H1 (cell line): ENCODE measurements at regions not wholly inside any gene's neighbourhood (a gene's known extent, or its start where the extent isn't known, plus 50 kb on each side); places are given as distances from the start of the nearest gene placed in this dataset.

Experiments
- CTCF ChIA-PET: fragments of 300-600 bp; sonication (Branson Sonifier 250); formaldehyde crosslinking; loops from one replicate; lab custom pipeline; 2021; ENCODE audit not compliant: partially characterized antibody; lab: Charles Lee
- POLR2A ChIA-PET: fragments of 300-600 bp; sonication (Branson Sonifier 250); formaldehyde crosslinking; loops from one replicate; lab custom pipeline; 2021; ENCODE audit warnings: inconsistent platforms; ENCODE audit not compliant: partially characterized antibody; lab: Charles Lee
- DNase-seq, 2 experiments: peaks; one replicate each; pipeline versions ENCODE4 v3.0.0 to v3.0.0-alpha.2; 2010 to 2022; ENCODE audit warnings: low spot score in 2 of 2, low read depth in 1 of 2, mixed read lengths in 1 of 2
- FAIRE-seq: peaks from 2 replicates; lab custom pipeline; 2011; peaks lifted over from hg19 to GRCh38; lab: Jason Lieb, UNC
- H2AFZ ChIP-seq: 2 replicates; pipeline ENCODE4 v1.8.1; 2012; ENCODE audit warnings: low read length, inconsistent platforms
- H2AK5ac ChIP-seq: 2 replicates; pipeline ENCODE4 v1.6.1; 2013; ENCODE audit warnings: low read depth, low read length
- H2BK120ac ChIP-seq: replicated peaks from 2 replicates; pipeline ENCODE3; 2013; ENCODE audit warnings: low read depth, low read length, inconsistent platforms
- H2BK12ac ChIP-seq: 2 replicates; pipeline ENCODE4 v1.6.1; 2013; ENCODE audit warnings: low read depth, low read length
- H2BK15ac ChIP-seq: 2 replicates; pipeline ENCODE4 v1.6.1; 2013; ENCODE audit warnings: low read length
- H2BK20ac ChIP-seq: 2 replicates; pipeline ENCODE4 v1.6.1; 2013; ENCODE audit warnings: low read length
- H2BK5ac ChIP-seq: 2 replicates; pipeline ENCODE4 v1.6.1; 2013; ENCODE audit warnings: low read depth, low read length
- H3K14ac ChIP-seq: 2 replicates; pipeline ENCODE4 v1.6.1; 2013; ENCODE audit warnings: inconsistent platforms; ENCODE audit not compliant: insufficient read length
- H3K18ac ChIP-seq: 2 replicates; pipeline ENCODE4 v1.6.1; 2013; ENCODE audit warnings: low read length; ENCODE audit errors: extremely low read depth
- H3K23ac ChIP-seq: 2 replicates; pipeline ENCODE4 v1.6.1; 2013; ENCODE audit warnings: inconsistent platforms; ENCODE audit not compliant: insufficient read length
- H3K23me2 ChIP-seq: 2 replicates; pipeline ENCODE4 v1.6.1; 2013; ENCODE audit warnings: low read depth, low read length
- H3K27ac ChIP-seq: 2 replicates; pipeline ENCODE4 v1.6.1; 2011; ENCODE audit warnings: low read depth, low read length, inconsistent platforms
- H3K27me3 ChIP-seq, 4 experiments: replicated peaks in 1 of 4; 1 replicate in 1 of 4; 2 replicates in 3 of 4; pipeline versions ENCODE4 v1.6.1 to v1.8.1; 2011 to 2013; ENCODE audit warnings: low read length in 3 of 4, mild to moderate bottlenecking in 3 of 4, inconsistent platforms in 2 of 4, mixed read lengths in 2 of 4, moderate library complexity in 1 of 4; ENCODE audit not compliant: control insufficient read depth in 3 of 4, insufficient read depth in 3 of 4; ENCODE audit errors: extremely low read depth in 1 of 4
- H3K36me3 ChIP-seq, 4 experiments: 2 replicates each; pipeline versions ENCODE4 v1.6.1 to v1.8.1; 2011 to 2013; ENCODE audit warnings: mild to moderate bottlenecking in 4 of 4, low read length in 3 of 4, moderate library complexity in 2 of 4, control low read depth in 1 of 4, inconsistent platforms in 1 of 4; ENCODE audit not compliant: insufficient read depth in 4 of 4, control insufficient read depth in 2 of 4
- H3K4ac ChIP-seq: replicated peaks from 2 replicates; pipeline ENCODE3; 2013; ENCODE audit warnings: low read length, low read depth, mixed read lengths, inconsistent platforms; ENCODE audit not compliant: insufficient read length
- H3K4me1 ChIP-seq, 4 experiments: replicated peaks in 1 of 4; 1 replicate in 1 of 4; 2 replicates in 3 of 4; pipeline versions ENCODE4 v1.6.1 to v1.8.1; 2011 to 2013; ENCODE audit warnings: low read length in 3 of 4, inconsistent platforms in 2 of 4, mixed read lengths in 1 of 4; ENCODE audit not compliant: insufficient read depth in 4 of 4, control insufficient read depth in 3 of 4
- H3K4me2 ChIP-seq, 2 experiments: 2 replicates each; pipeline versions ENCODE4 v1.6.1 to v1.8.1; 2011 to 2013; ENCODE audit warnings: low read depth in 2 of 2, low read length in 2 of 2, control low read depth in 1 of 2, inconsistent platforms in 1 of 2, mild to moderate bottlenecking in 1 of 2; ENCODE audit not compliant: insufficient read depth in 1 of 2
- H3K4me3 ChIP-seq, 4 experiments: fragments of 200-600, 300-600 bp in 1 of 4; sonication (generic), shearing (Covaris generic), sonication (Bioruptor Twin) in 1 of 4; 2 replicates each; pipeline versions ENCODE4 v1.5.1 to v1.8.1; 2011 to 2016; ENCODE audit warnings: low read length in 4 of 4, low read depth in 3 of 4, control low read depth in 2 of 4, inconsistent platforms in 2 of 4, mild to moderate bottlenecking in 2 of 4, mixed read lengths in 1 of 4, moderate library complexity in 1 of 4; ENCODE audit not compliant: insufficient read depth in 2 of 4; ENCODE audit errors: extremely low read depth in 1 of 4
- H3K56ac ChIP-seq: replicated peaks from 2 replicates; pipeline ENCODE3; 2013; ENCODE audit warnings: low read depth, mild to moderate bottlenecking, mixed read lengths, low read length, inconsistent platforms; ENCODE audit not compliant: insufficient read length
- H3K79me1 ChIP-seq: 2 replicates; pipeline ENCODE4 v1.6.1; 2013; ENCODE audit warnings: low read depth, low read length, control low read depth
- H3K79me2 ChIP-seq, 2 experiments: 2 replicates each; pipeline versions ENCODE4 v1.6.1 to v1.8.1; 2012 to 2013; ENCODE audit warnings: low read length in 2 of 2, mild to moderate bottlenecking in 2 of 2, inconsistent platforms in 1 of 2; ENCODE audit not compliant: insufficient read depth in 2 of 2, control insufficient read depth in 1 of 2
- H3K9ac ChIP-seq, 4 experiments: replicated peaks in 1 of 4; 1 replicate in 1 of 4; 2 replicates in 3 of 4; pipeline versions ENCODE4 v1.6.1 to v1.8.1; 2011 to 2013; ENCODE audit warnings: low read depth in 3 of 4, low read length in 3 of 4, control low read depth in 2 of 4, mild to moderate bottlenecking in 2 of 4, moderate library complexity in 2 of 4, inconsistent platforms in 1 of 4; ENCODE audit errors: extremely low read depth in 1 of 4
- H3K9me3 ChIP-seq, 2 experiments: 2 replicates each; pipeline versions ENCODE4 v1.6.1 to v1.8.1; 2012 to 2013; ENCODE audit warnings: mild to moderate bottlenecking in 2 of 2, moderate library complexity in 2 of 2, control low read depth in 1 of 2, inconsistent platforms in 1 of 2, low read depth in 1 of 2, low read length in 1 of 2, mixed read lengths in 1 of 2; ENCODE audit not compliant: insufficient read depth in 2 of 2
- H4K20me1 ChIP-seq, 2 experiments: replicated peaks in 1 of 2; 2 replicates each; pipeline versions ENCODE3 to v1.8.1; 2011 to 2013; ENCODE audit warnings: inconsistent platforms in 2 of 2, low read length in 2 of 2, mild to moderate bottlenecking in 1 of 2; ENCODE audit not compliant: insufficient read depth in 2 of 2, control insufficient read depth in 1 of 2
- H4K5ac ChIP-seq: 2 replicates; pipeline ENCODE4 v1.6.1; 2013; ENCODE audit warnings: low read length, low read depth, mixed read lengths, inconsistent platforms; ENCODE audit not compliant: insufficient read length
- H4K8ac ChIP-seq: 2 replicates; pipeline ENCODE4 v1.8.0; 2013; ENCODE audit warnings: mild to moderate bottlenecking, moderate library complexity, low read length, inconsistent platforms; ENCODE audit not compliant: insufficient read depth; ENCODE audit errors: extremely low read depth
- H4K91ac ChIP-seq: replicated peaks from 2 replicates; pipeline ENCODE3; 2013; ENCODE audit warnings: low read length, mixed read lengths, inconsistent platforms; ENCODE audit not compliant: insufficient read length
- ATF3 ChIP-seq: IDR thresholded peaks from 2 replicates; pipeline ENCODE4 v1.6.1; 2011; ENCODE audit warnings: low read depth, mild to moderate bottlenecking, low read length; ENCODE audit not compliant: insufficient read depth
- CTCF ChIP-seq, 3 experiments: IDR thresholded peaks; 1 replicate in 2 of 3; 2 replicates in 1 of 3; pipeline versions ENCODE4 v1.5.1 to v1.6.1; 2011; ENCODE audit warnings: low read length in 3 of 3, mild to moderate bottlenecking in 3 of 3, inconsistent platforms in 2 of 3, low read depth in 1 of 3, moderate library complexity in 1 of 3; ENCODE audit not compliant: insufficient read depth in 1 of 3; ENCODE audit errors: control extremely low read depth in 1 of 3
- EZH2 ChIP-seq: fragments of 200-600 bp; sonication (generic); IDR thresholded peaks from 2 replicates; pipeline ENCODE4 v1.7.1; 2012; ENCODE audit warnings: low read depth, mild to moderate bottlenecking, moderate library complexity, low read length, inconsistent platforms; ENCODE audit not compliant: severe bottlenecking
- FOSL1 ChIP-seq: IDR thresholded peaks from 2 replicates; pipeline ENCODE4 v1.6.1; 2011; ENCODE audit warnings: mild to moderate bottlenecking, low read depth, low read length, moderate library complexity; ENCODE audit not compliant: insufficient read depth
- GABPA ChIP-seq: IDR thresholded peaks from 2 replicates; pipeline ENCODE4 v1.6.1; 2011; ENCODE audit warnings: mild to moderate bottlenecking, low read length, moderate library complexity, borderline replicate concordance; ENCODE audit not compliant: insufficient read depth
- KDM1A ChIP-seq: fragments of 200-600, 300-600 bp; sonication (generic); IDR thresholded peaks from 2 replicates; pipeline ENCODE4 v1.7.1; 2016; ENCODE audit warnings: mild to moderate bottlenecking, low read length, borderline replicate concordance
- KDM5A ChIP-seq: fragments of 200-600 bp; IDR thresholded peaks from 2 replicates; pipeline ENCODE4 v1.7.1; 2012; ENCODE audit warnings: mild to moderate bottlenecking, low read length, inconsistent platforms, mixed read lengths
- MAX ChIP-seq: IDR thresholded peaks from 2 replicates; pipeline ENCODE4 v1.6.1; 2012; ENCODE audit warnings: inconsistent platforms
- RXRA ChIP-seq: IDR thresholded peaks from 2 replicates; pipeline ENCODE4 v1.6.1; 2011; ENCODE audit warnings: low read depth, mild to moderate bottlenecking, low read length, moderate library complexity; ENCODE audit not compliant: insufficient read depth
- WGBS, 2 experiments: shearing (Covaris generic) in 1 of 2; methylation state at CpG; one replicate each; pipeline versions ENCODE4 v1.1.6 to v1.1.7; 2013 to 2015; ENCODE audit warnings: low lambda C conversion rate in 2 of 2, mixed read lengths in 2 of 2, inconsistent platforms in 1 of 2, low coverage in 1 of 2, missing lambda C conversion rate in 1 of 2; ENCODE audit not compliant: insufficient replicate concordance in 2 of 2, insufficient coverage in 1 of 2, insufficient read length in 1 of 2; ENCODE audit errors: extremely low coverage in 1 of 2, missing lambda C conversion rate in 1 of 2; 5-methylcytosine and 5-hydroxymethylcytosine counted together

- no peak overlapping the region; the same call in 1 of the 2 replicates for H4K8ac ChIP-seq
- H3K27ac ChIP-seq, result no peak overlapping the region
- no peak overlapping the region for H2AFZ ChIP-seq
- peaks cover 0 to under 1% of the 10 kb centered on the region in 2 experiments for H4K20me1 ChIP-seq
- no peak overlapping the region for H3K23ac ChIP-seq
- H3K79me1 ChIP-seq, result no peaks in the 10 kb centered on the region
- no peaks in the 10 kb centered on the region for H3K9me3 ChIP-seq
- no peak overlapping the region for H3K4me3 ChIP-seq
- H3K79me2 ChIP-seq, result no peaks in the 10 kb centered on the region
- ChIA-PET CTCF (interaction anchor here (0.6 to 3.3 kb wide), 4 partner anchors 59 to 520 kb away, joined by 3 to 20 read pairs (median 4); no protein-coding TSS in a partner anchor), POLR2A (no interaction called here)
- H2BK5ac ChIP-seq, result no peak overlapping the region
- FAIRE-seq, result no peak
- H3K4me2 ChIP-seq, result no peak overlapping the region
- peaks cover 0 to 4% (median 1%) of the 10 kb centered on the region in 4 experiments; a peak in 1 of 7 replicates for H3K4me1 ChIP-seq
- H2AK5ac ChIP-seq, result no peak overlapping the region
- no peak overlapping the region for H3K56ac ChIP-seq
- H2BK20ac ChIP-seq, result no peak overlapping the region
- WGBS, 2 experiments, result 81% methylated on average over 25 of the region's 26 CpGs; no CpG with 5 or more reads in 1 of the 2 experiments
- no peak overlapping the region for H3K18ac ChIP-seq
- H2BK12ac ChIP-seq, result no peak overlapping the region
- no peak overlapping the region for H3K4ac ChIP-seq
- no peak overlapping the region for H4K91ac ChIP-seq
- no peaks in the 10 kb centered on the region for H3K23me2 ChIP-seq
- no peak overlapping the region for H4K5ac ChIP-seq
- H3K27me3 ChIP-seq, result no peaks in the 10 kb centered on the region
- H2BK15ac ChIP-seq, result no peak overlapping the region
- no peak overlapping the region for H2BK120ac ChIP-seq
- H3K14ac ChIP-seq, result no peak overlapping the region
- no peaks in the 10 kb centered on the region for H3K36me3 ChIP-seq
- no peak for DNase-seq
- H3K9ac ChIP-seq, result no peak overlapping the region
- no peak for TF ChIP-seq KDM5A
- no peak for TF ChIP-seq ATF3
- TF ChIP-seq FOSL1, result no peak
- no peak for TF ChIP-seq RXRA
- TF ChIP-seq EZH2, result no peak
- TF ChIP-seq CTCF (IDR thresholded peaks at IDR 0.05; ENCODE audit: control extremely low read depth in 1 of 3, insufficient read depth in 1 of 3, low read depth in 1 of 3, low read length in 3 of 3), result no peak
- TF ChIP-seq KDM1A, result no peak
- no peak for TF ChIP-seq GABPA
- TF ChIP-seq MAX, result no peak
Observed at GRCh38 chr6:168890306-168890980, 363.2 kb downstream of the THBS2 start.
